ENCODE measurements at regions not wholly inside any gene's neighbourhood (a gene's known extent, or its start where the extent isn't known, plus 50 kb on each side); places are given as distances from the start of the nearest gene placed in this dataset.

DNA sequence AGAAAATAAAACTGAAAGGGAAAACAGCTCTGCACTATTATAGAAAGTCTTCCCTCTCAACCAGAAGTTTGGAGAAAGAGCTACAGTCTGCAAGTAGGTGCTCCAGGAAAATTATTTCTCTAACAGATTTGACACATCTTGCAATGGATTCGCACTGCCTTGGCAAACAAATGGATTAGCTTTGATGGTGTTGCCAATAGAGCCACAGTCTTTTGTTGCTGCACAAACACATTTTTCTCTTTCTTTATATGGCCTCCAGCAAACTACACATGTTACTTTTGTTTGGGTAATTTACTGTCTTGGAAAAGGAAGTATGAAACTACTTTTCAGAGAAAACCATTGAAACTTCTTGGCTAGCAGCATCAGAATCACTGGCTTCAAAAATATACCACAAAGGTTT, 523.1 kb downstream of the EFNA5 start:
- H3K4me3 ChIP-seq (replicated peaks; ENCODE audit: low read depth, low read length) = no peak overlapping the region
- DNase-seq (ENCODE audit: extremely low read depth, low read depth) = no peak
- TF ChIP-seq CTCF (IDR thresholded peaks at IDR 0.05; ENCODE audit: low read depth, low read length, missing control alignments) = no peak

GRCh38 chr5:107146901-107147300, 523.8 kb downstream of the EFNA5 start:
- no peak for TF ChIP-seq CTCF (IDR thresholded peaks at IDR 0.05; ENCODE audit: low read depth, low read length, missing control alignments)
- H3K4me3 ChIP-seq (replicated peaks; ENCODE audit: low read depth, low read length) = no peak overlapping the region
- no peak for DNase-seq (ENCODE audit: extremely low read depth, low read depth)

- no peak for TF ChIP-seq CTCF (IDR thresholded peaks at IDR 0.05; ENCODE audit: low read depth, low read length, missing control alignments)
- no peak for DNase-seq (ENCODE audit: extremely low read depth, low read depth)
- no peak overlapping the region for H3K4me3 ChIP-seq (replicated peaks; ENCODE audit: low read depth, low read length)
Observed at GRCh38 chr5:107135391-107135790, 535.3 kb downstream of the EFNA5 start.

GRCh38 chr5:107134931-107135330, 535.8 kb downstream of the EFNA5 start:
- TF ChIP-seq CTCF (IDR thresholded peaks at IDR 0.05; ENCODE audit: low read depth, low read length, missing control alignments) = no peak
- no peak overlapping the region for H3K4me3 ChIP-seq (replicated peaks; ENCODE audit: low read depth, low read length)
- DNase-seq (ENCODE audit: extremely low read depth, low read depth) = no peak

DNA sequence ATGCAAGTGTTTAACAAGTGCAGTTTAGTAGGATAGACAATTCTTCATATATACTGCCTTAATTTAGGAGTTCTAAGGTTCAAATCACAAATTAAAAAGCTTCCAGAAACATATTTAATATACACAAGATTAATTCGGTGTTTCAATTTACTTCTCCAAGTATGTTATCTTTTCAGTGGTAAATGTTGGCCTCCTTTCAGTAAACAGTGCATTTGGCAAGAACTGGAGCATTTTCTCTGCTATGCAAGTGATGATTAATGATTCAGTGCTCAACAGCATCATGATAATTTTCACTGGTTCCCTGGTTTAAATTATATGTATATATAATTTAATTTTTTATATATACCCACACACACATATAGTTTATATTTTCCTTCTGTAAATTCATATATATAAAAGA, 541.7 kb downstream of the EFNA5 start:
- DNase-seq (ENCODE audit: extremely low read depth, low read depth) = no peak
- H3K4me3 ChIP-seq (replicated peaks; ENCODE audit: low read depth, low read length) = no peak overlapping the region
- TF ChIP-seq CTCF (IDR thresholded peaks at IDR 0.05; ENCODE audit: low read depth, low read length, missing control alignments) = no peak

DNA sequence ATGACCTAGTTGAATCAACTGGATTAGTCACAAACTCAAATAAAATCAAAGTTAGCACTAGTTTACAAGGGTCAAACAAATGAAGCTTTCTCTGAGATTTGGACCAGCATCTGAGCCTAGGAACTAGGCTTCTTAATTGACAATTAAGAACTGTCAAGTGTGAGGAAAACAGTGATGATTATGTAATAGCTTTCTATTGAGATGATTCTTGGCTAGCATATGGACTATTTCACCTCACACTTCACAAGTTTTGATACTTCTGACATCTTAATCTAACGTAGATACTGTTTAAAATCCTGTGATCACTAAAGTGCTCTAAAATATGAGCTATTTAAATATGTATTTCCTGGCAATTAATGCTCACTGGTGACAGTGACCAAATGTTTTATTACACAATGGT, 542.9 kb downstream of the EFNA5 start:
- TF ChIP-seq CTCF (IDR thresholded peaks at IDR 0.05; ENCODE audit: low read depth, low read length, missing control alignments) = no peak
- no peak overlapping the region for H3K4me3 ChIP-seq (replicated peaks; ENCODE audit: low read depth, low read length)
- DNase-seq (ENCODE audit: extremely low read depth, low read depth) = no peak

GRCh38 chr5:107126341-107126740, 544.4 kb downstream of the EFNA5 start:
- no peak for TF ChIP-seq CTCF (IDR thresholded peaks at IDR 0.05; ENCODE audit: low read depth, low read length, missing control alignments)
- H3K4me3 ChIP-seq (replicated peaks; ENCODE audit: low read depth, low read length) = no peak overlapping the region
- DNase-seq (ENCODE audit: extremely low read depth, low read depth) = no peak

All from HFF-Myc (cell line).